ENCODE measurements at regions not wholly inside any gene's neighbourhood (a gene's known extent, or its start where the extent isn't known, plus 50 kb on each side); places are given as distances from the start of the nearest gene placed in this dataset.

DNA sequence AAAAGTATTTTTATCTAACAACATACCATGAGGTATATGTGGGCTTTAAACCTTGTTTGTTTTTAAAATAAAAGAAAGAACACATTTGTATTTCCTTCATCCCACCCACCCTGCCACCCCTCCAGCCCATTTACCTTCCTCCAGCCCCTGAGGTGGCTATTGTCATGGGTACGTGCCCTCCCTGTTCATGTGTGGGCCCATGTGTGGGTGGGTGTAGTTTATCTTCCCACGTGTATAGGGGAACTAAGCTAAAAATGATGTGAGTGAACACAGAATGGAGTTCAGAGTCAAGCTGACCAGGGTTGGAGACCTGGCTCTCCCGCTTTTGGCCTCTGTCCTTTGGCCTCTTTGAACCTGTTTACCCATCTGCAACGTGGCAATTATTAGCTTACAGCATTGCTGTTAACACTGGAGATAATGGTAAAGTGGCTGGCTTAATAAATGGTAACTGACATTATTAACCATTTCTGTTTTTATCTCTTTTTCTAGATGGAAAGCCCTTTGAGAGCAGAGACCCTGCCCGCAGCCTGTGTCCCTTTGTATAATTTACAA, 78.1 kb upstream of the WDR26 start:
- Histone ChIP-seq H3K27ac (no peak overlapping the region), H3K4me3 (no peak overlapping the region), H3K27me3 (no peaks in the 10 kb centered on the region), H3K4me1 (no peaks in the 10 kb centered on the region), H3K36me3 (no peaks in the 10 kb centered on the region), H3K9me3 (no peaks in the 10 kb centered on the region)
- no peak for DNase-seq
- TF ChIP-seq, protein P1, sequence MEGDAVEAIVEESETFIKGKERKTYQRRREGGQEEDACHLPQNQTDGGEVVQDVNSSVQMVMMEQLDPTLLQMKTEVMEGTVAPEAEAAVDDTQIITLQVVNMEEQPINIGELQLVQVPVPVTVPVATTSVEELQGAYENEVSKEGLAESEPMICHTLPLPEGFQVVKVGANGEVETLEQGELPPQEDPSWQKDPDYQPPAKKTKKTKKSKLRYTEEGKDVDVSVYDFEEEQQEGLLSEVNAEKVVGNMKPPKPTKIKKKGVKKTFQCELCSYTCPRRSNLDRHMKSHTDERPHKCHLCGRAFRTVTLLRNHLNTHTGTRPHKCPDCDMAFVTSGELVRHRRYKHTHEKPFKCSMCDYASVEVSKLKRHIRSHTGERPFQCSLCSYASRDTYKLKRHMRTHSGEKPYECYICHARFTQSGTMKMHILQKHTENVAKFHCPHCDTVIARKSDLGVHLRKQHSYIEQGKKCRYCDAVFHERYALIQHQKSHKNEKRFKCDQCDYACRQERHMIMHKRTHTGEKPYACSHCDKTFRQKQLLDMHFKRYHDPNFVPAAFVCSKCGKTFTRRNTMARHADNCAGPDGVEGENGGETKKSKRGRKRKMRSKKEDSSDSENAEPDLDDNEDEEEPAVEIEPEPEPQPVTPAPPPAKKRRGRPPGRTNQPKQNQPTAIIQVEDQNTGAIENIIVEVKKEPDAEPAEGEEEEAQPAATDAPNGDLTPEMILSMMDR (IDR thresholded peaks at IDR 0.05): no peak
- no peak for TF ChIP-seq POLR2A (IDR thresholded peaks at IDR 0.05)
- intact Hi-C loops (cut with DNase I; ENCODE audit: low total_unique reads): no loop called here

DNA sequence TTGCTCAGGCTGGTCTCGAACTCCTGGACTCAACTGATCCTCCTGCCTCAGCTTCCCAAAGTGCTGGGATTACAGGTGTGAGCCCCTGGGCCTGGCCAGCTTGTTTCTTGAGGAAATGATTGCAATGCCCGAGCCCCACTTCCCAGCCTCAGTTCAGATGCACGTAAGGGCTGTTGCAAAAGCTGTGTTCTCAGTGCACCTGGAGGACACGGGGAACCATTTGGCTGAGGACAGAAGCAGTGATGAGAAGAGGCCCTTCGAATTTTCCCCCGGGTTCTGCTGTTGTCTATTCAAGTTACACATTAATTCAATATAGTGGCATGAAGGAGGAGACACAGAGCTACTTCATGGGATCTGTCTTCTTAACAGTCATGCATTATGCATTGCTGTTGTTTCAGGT, 78.8 kb upstream of the WDR26 start:
- no peaks in the 10 kb centered on the region for H3K27me3 ChIP-seq
- H3K27ac ChIP-seq: no peak overlapping the region
- no peak for DNase-seq
- intact Hi-C loops (cut with DNase I; ENCODE audit: low total_unique reads): no loop called here
- no peak overlapping the region for H3K4me3 ChIP-seq
- TF ChIP-seq, protein P1 (IDR thresholded peaks at IDR 0.05): no peak
- no peak for TF ChIP-seq POLR2A (IDR thresholded peaks at IDR 0.05)
- H3K9me3 ChIP-seq: no peaks in the 10 kb centered on the region
- H3K4me1 ChIP-seq: no peaks in the 10 kb centered on the region
- no peaks in the 10 kb centered on the region for H3K36me3 ChIP-seq

DNA sequence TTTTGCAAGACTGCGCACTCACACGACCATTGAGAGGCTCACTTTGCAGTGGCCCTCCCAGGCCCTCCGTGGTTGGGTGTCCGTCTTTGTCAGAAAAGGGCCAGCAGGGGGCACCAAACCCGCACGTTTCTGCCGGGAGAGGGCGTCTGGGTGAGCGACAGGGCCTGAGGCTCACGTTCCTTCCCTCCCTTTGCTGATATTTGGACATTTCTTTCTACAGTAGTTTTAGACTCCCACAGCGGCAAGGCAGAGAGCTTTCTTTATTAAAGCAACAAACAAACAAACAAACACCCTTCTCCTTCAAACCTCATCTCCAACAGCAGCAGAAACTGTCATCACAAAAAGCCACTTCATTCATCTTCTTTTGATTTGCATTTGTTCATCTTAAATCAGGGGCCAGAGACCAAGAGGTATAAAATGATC, 79.2 kb upstream of the WDR26 start:
- Histone ChIP-seq H3K36me3 (no peaks in the 10 kb centered on the region), H3K4me3 (no peak overlapping the region), H3K9me3 (no peaks in the 10 kb centered on the region), H3K4me1 (no peaks in the 10 kb centered on the region), H3K27ac (no peak overlapping the region), H3K27me3 (no peaks in the 10 kb centered on the region)
- TF ChIP-seq, protein P1 (IDR thresholded peaks at IDR 0.05): peak; percentile 83 to 91 (median 84)
- no peak for TF ChIP-seq POLR2A (IDR thresholded peaks at IDR 0.05)
- intact Hi-C loops (cut with DNase I; ENCODE audit: low total_unique reads): no loop called here
- peak; percentile 67 to 80 for DNase-seq

DNA sequence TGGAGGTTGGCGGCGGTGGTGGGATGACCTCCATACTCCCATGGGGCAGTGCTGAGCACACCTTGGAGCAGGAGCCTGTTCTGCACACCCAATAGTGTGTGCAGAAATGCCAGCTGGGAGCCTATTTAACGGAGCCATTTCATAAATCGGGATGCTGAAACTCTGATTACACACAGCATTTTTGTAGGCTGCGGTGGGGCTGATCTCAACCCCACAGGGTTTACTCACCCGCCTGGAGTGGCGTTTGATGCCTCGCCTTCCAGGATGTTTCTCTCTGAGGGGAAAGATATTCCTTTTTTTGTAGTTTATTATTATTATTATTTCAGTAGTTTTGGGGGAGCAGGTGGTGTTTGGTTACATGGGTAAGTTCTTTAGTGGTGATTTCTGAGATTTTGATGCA, 82.6 kb upstream of the WDR26 start:
- no peak overlapping the region for H3K4me3 ChIP-seq
- DNase-seq: no peak
- H3K9me3 ChIP-seq: no peaks in the 10 kb centered on the region
- H3K4me1 ChIP-seq: no peaks in the 10 kb centered on the region
- H3K27ac ChIP-seq: no peak overlapping the region
- no peak for TF ChIP-seq POLR2A (IDR thresholded peaks at IDR 0.05)
- TF ChIP-seq, protein P1 (IDR thresholded peaks at IDR 0.05): no peak
- H3K36me3 ChIP-seq: no peaks in the 10 kb centered on the region
- H3K27me3 ChIP-seq: no peaks in the 10 kb centered on the region
- intact Hi-C loops (cut with DNase I; ENCODE audit: low total_unique reads): no loop called here

DNA sequence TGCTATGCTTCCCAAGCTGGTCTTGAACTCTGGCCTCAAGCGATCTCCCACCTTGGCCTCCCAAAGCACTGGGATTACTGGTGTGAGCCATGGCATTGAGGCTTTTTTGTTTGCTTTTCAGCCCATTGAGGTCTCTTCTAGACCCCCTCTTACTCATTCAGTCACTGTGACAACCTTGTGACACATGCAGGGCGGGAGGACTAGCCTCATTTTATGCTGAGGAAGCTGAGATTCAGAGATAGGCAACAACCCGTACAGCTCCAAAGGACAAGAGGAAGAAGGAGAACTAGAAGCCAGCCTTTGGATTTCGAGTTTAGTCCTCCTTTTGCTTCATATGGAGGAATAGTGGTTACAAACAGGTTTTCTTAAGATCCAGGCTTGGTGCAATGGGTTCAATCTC, 83.9 kb upstream of the WDR26 start:
- intact Hi-C loops (cut with DNase I; ENCODE audit: low total_unique reads): no loop called here
- Histone ChIP-seq H3K27me3 (no peaks in the 10 kb centered on the region), H3K9me3 (no peaks in the 10 kb centered on the region), H3K27ac (no peak overlapping the region), H3K4me1 (no peaks in the 10 kb centered on the region), H3K4me3 (no peak overlapping the region), H3K36me3 (no peaks in the 10 kb centered on the region)
- DNase-seq: no peak
- TF ChIP-seq, protein P1 (IDR thresholded peaks at IDR 0.05): no peak
- no peak for TF ChIP-seq POLR2A (IDR thresholded peaks at IDR 0.05)

Data from uterus (tissue), 3 donors.